Stimulated activated memory B cell treated with anti-CD40 and anti-IgM and Interleukin-4, amounts not matched to agents 10 μg/mL and 1 μg/mL and 100 μg/mL, for 72 hours (primary cell): ENCODE measurements at regions not wholly inside any gene's neighbourhood (a gene's known extent, or its start where the extent isn't known, plus 50 kb on each side); places are given as distances from the start of the nearest gene placed in this dataset.
"Not testable (repeated sequence)": the region's sequence is repeated elsewhere in the genome, so short reads cannot be mapped to it uniquely, and the experiment has no call there.

Experiments used
- ATAC-seq: fragments of 150-1000 bp; cut with Tn5 transposase; 2 replicates; pipeline ENCODE4 v1.10.0; 2021
- H3K27ac Mint-ChIP-seq: one replicate; pipeline ENCODE4 v1.8.0; 2022; ENCODE audit warnings: mild to moderate bottlenecking, mixed read lengths
- H3K27me3 Mint-ChIP-seq: one replicate; pipeline ENCODE4 v1.8.0; 2022; ENCODE audit warnings: mixed read lengths
- H3K36me3 Mint-ChIP-seq: one replicate; pipeline ENCODE4 v1.8.0; 2022; ENCODE audit warnings: mixed read lengths
- H3K4me1 Mint-ChIP-seq: one replicate; pipeline ENCODE4 v1.8.0; 2022; ENCODE audit warnings: mixed read lengths
- H3K4me3 Mint-ChIP-seq: one replicate; pipeline ENCODE4 v1.8.0; 2022; ENCODE audit warnings: mild to moderate bottlenecking, moderate library complexity, mixed read lengths
- H3K9me3 Mint-ChIP-seq: one replicate; pipeline ENCODE4 v1.8.0; 2022; ENCODE audit warnings: mixed read lengths

DNA sequence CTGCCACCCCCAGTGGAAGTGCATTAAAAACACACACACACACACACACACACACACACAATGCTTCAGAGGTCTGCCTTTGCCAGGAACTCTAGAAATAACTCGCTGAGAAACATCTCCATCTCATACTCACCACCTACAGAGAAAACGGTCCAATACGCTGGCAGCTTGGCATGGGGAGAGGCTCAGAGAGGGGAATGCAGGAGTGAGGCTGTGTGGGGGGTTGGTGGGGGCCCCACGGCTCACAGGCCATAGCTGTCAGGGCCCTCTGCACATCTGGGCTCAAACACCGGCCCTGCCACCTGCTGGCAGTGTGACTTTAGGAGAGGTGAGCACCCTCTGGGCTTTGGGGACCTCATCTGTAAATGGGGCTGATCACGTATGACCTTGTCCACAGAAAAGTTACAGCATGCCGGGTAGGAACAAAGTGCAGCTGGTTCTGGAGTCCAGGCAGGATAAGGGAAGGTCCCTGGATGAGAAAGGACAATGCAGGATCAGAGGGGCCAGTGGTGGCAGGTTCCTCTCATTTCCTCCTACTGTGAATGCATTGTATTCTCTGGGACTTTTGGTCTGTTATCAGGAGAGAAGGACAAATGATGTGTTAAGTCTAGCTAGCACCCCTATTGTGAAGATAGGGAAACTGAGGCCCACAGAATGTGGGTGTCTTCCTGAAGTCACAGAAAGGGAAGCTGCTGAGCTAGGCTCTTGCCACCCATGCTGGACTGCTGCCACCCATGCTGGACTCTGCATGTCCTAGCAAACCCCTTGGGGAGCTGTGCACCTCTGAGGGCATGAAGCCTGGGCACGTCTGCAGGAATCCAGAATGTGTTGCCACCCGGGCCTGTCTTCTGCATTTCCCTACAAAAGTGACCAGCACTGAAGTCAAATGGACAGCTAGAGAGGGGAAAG is 404.6 kb downstream of the RPS24 start:
- H3K4me3 Mint-ChIP-seq, result no peak overlapping the region
- H3K9me3 Mint-ChIP-seq, result no peaks in the 10 kb centered on the region
- no peaks in the 10 kb centered on the region for H3K4me1 Mint-ChIP-seq
- no peak for ATAC-seq
- no peak overlapping the region for H3K27ac Mint-ChIP-seq
- H3K27me3 Mint-ChIP-seq, result peaks cover 36% of the 10 kb centered on the region
- H3K36me3 Mint-ChIP-seq, result no peaks in the 10 kb centered on the region

- H3K9me3 Mint-ChIP-seq, result no peaks in the 10 kb centered on the region
- peaks cover 35% of the 10 kb centered on the region for H3K27me3 Mint-ChIP-seq
- H3K27ac Mint-ChIP-seq, result no peak overlapping the region
- H3K4me1 Mint-ChIP-seq, result no peaks in the 10 kb centered on the region
- no peak overlapping the region for H3K4me3 Mint-ChIP-seq
- H3K36me3 Mint-ChIP-seq, result no peaks in the 10 kb centered on the region
- ATAC-seq, result no peak
These were observed 405.5 kb downstream of the RPS24 start for GRCh38 chr10:78438907-78439809.

DNA sequence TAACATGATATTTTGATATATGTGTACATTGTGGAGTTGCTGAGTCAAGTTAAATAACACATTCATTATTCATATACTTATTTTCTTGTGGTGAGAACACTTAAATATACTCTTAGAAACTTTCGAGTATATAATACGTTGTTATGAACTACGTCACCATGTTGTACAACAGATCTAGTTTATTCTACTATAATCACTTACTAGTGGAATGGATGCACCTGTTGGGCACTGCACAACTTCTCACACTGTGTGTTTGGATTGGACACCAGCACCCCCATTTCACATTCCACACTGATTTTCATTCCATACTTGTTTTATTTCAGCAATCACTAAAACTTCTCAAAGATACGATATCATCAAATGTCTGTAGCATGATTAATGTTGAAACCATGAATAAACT is 407.3 kb downstream of the RPS24 start:
- ATAC-seq, result no peak
- Mint-ChIP-seq H3K27ac (no peak overlapping the region), H3K4me1 (no peaks in the 10 kb centered on the region), H3K27me3 (peaks cover 34% of the 10 kb centered on the region), H3K36me3 (no peaks in the 10 kb centered on the region), H3K9me3 (no peaks in the 10 kb centered on the region), H3K4me3 (no peak overlapping the region)

DNA sequence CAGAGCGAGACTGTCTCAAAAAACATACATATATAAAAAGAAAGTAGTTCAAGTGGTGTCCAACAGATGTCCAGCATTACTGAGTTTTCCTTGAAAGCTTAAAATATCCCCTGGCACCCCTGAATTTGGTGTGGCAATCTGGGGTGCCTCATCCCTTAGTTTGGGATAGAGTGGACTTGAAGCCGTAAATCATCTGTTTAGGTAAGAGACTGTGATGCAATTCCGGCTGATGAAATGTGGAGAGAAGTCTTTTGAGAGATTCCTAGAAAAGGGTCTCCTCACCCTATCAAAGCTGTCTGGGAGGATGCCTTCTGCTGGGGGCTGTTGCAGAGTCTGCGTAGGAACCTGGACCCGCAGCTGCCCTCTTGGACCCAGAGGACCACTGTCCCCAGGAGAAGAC is 408.0 kb downstream of the RPS24 start:
- no peak for ATAC-seq
- peaks cover 30% of the 10 kb centered on the region for H3K27me3 Mint-ChIP-seq
- no peaks in the 10 kb centered on the region for H3K4me1 Mint-ChIP-seq
- H3K4me3 Mint-ChIP-seq, result no peak overlapping the region
- H3K27ac Mint-ChIP-seq, result no peak overlapping the region
- no peaks in the 10 kb centered on the region for H3K36me3 Mint-ChIP-seq
- H3K9me3 Mint-ChIP-seq, result no peaks in the 10 kb centered on the region

DNA sequence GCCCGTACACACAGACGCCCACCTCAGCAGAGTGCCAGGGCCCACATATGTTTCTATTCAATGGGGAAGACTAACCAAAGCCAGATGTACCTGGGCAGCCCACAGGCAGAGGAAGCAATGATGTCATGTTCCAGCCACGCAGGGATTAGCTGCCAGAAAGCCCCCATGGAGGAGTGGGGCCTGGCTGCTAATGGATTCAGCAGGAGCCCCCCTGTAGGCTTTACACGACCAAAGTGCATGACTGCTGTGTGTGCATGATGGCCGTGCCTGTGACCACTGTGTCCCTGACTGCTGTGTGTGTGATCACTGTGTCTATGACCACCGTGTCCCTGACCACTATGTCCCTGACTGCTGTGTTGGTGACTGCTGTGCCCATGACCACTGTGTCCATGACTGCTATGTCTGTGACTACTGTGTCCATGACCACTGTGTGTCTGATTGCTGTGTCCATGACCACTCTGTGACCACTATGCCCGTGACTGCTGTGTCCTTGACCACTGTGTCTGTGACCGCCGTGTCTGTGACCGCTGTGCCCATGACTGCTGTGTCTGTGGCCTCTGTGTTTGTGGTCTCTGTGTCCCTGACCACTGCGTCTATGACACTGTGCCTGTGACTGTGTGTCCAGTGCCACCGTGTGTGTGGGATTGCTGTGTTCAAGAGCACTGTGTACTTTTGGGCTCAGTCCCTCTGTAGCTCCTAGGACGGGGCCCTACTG is 409.3 kb downstream of the RPS24 start:
- ATAC-seq, result no peak
- H3K4me1 Mint-ChIP-seq, result no peaks in the 10 kb centered on the region

DNA sequence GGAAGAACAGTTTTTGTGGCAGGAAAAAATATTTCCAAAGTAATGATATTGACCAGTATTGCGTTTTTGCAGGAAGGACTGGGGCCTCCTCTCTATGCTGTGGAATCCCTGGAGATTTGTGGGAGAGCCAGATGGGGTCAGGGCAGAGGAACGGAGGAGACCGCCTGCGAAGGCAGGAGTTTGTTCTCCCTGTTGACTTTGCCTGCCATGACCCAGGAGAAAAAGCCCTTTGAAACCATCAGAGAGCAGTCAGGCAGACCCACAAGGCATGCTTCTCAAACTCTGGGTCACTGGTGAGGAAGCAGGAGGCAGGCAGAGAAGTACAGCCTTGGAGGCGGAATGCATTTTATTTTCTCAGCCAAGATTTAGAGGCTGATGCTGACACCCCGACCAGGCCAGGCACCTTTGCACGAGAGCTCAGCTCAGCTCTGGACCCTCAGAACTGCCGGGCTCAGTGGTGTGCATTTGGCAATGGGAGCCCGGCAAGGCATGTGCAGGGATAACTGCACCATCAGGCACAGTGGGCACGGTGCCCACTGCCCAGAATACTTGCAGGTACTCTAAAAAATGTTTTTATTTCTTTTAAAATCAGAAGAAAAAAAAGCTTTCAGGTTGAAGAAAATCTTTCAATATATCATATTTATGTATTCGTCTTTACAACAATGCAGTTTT is 410.4 kb downstream of the RPS24 start:
- Mint-ChIP-seq H3K27ac (no peak overlapping the region), H3K27me3 (peaks cover 17% of the 10 kb centered on the region), H3K4me1 (no peaks in the 10 kb centered on the region), H3K9me3 (no peaks in the 10 kb centered on the region), H3K36me3 (no peaks in the 10 kb centered on the region), H3K4me3 (no peak overlapping the region)
- ATAC-seq, result no peak

More for the DNA sequence above, 409.3 kb downstream of the RPS24 start:
- H3K9me3 Mint-ChIP-seq, result no peaks in the 10 kb centered on the region
- no peak overlapping the region for H3K4me3 Mint-ChIP-seq
- H3K36me3 Mint-ChIP-seq, result no peaks in the 10 kb centered on the region
- H3K27ac Mint-ChIP-seq, result no peak overlapping the region
- H3K27me3 Mint-ChIP-seq, result peaks cover 17% of the 10 kb centered on the region

- H3K9me3 Mint-ChIP-seq, H3K4me3 Mint-ChIP-seq, H3K27ac Mint-ChIP-seq, H3K36me3 Mint-ChIP-seq, ATAC-seq, H3K4me1 Mint-ChIP-seq: not testable (repeated sequence)
- H3K27me3 Mint-ChIP-seq, result peaks cover 17% of the 10 kb centered on the region
These were observed 411.1 kb downstream of the RPS24 start for GRCh38 chr10:78444741-78445140.

DNA sequence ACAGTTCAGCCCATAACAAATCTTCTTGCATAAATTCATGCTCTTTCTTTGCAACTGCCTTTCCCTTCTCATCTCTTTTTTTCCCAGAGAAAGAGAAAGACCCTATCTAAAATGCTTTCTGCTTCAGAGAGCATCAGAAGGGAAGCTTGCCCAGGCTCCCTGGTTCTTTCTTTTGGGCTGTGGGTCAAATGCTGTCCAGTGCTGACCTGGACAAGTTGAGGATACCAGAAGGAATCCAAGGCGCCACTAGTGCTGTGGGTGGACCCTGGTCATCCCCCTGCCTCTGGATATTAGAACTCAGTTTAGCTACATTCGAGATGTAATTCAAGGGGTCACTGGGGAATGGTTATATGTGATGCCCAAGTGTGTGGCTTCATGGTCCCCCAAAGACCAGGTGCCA is 411.6 kb downstream of the RPS24 start:
- Mint-ChIP-seq H3K4me3 (no peak overlapping the region), H3K36me3 (no peaks in the 10 kb centered on the region), H3K4me1 (no peaks in the 10 kb centered on the region), H3K27me3 (peaks cover 17% of the 10 kb centered on the region), H3K9me3 (no peaks in the 10 kb centered on the region), H3K27ac (no peak overlapping the region)
- ATAC-seq, result no peak

GRCh38 chr10:78448470-78448869 is 414.8 kb downstream of the RPS24 start:
- Mint-ChIP-seq H3K9me3 (no peaks in the 10 kb centered on the region), H3K4me1 (no peaks in the 10 kb centered on the region), H3K27me3 (peaks cover 13% of the 10 kb centered on the region), H3K4me3 (no peak overlapping the region), H3K36me3 (no peaks in the 10 kb centered on the region), H3K27ac (no peak overlapping the region)
- ATAC-seq, result no peak

DNA sequence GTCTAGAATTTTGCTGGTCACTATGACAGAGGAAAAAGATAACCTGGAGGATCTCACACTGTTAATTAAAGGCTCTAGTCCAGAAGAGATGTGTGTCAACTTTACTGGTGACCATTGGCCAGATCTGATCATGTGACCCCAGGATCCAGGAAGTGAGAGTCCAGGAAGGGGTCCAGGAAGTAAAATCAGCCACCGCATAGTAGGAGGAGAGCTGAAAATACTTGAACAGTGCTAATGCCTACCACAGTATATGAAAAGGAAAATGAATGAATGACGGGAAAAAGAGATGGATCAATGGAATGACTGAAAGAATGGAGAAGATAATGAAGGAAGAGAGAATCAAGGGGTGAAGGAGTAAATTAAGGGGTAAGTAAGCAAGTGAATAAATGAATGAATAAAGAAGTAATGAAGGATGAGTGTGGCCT is 415.3 kb downstream of the RPS24 start:
- Mint-ChIP-seq H3K27me3 (peaks cover 8% of the 10 kb centered on the region), H3K4me1 (no peaks in the 10 kb centered on the region), H3K36me3 (no peaks in the 10 kb centered on the region), H3K4me3 (no peak overlapping the region), H3K9me3 (no peaks in the 10 kb centered on the region), H3K27ac (no peak overlapping the region)
- no peak for ATAC-seq

- Mint-ChIP-seq H3K36me3 (no peaks in the 10 kb centered on the region), H3K4me1 (no peaks in the 10 kb centered on the region), H3K27me3 (peaks cover 8% of the 10 kb centered on the region), H3K4me3 (no peak overlapping the region), H3K9me3 (no peaks in the 10 kb centered on the region), H3K27ac (no peak overlapping the region)
- ATAC-seq, result no peak
These were observed 415.9 kb downstream of the RPS24 start for GRCh38 chr10:78449554-78449953.

DNA sequence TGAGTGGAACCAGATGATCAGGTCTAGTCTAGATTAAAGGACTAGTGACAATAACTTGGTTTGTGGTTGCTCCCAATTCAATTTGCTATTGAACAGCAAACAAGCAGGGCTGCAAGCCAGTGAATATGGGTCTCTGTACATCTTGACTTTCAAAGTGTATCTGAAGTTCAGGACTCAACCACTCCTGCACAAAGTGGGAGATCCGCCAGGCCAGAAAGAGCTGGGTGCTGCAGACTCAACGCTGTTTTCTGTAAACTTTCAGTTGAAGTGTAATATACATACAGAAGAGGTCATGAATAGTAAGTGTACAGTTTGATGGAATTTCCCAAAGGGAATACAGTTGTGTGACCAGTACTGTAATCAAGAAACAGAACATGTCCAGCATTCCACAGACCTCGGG is 416.6 kb downstream of the RPS24 start:
- Mint-ChIP-seq H3K9me3 (no peaks in the 10 kb centered on the region), H3K4me1 (no peaks in the 10 kb centered on the region), H3K4me3 (no peak overlapping the region), H3K36me3 (no peaks in the 10 kb centered on the region), H3K27me3 (peaks cover 8% of the 10 kb centered on the region), H3K27ac (no peak overlapping the region)
- no peak for ATAC-seq

DNA sequence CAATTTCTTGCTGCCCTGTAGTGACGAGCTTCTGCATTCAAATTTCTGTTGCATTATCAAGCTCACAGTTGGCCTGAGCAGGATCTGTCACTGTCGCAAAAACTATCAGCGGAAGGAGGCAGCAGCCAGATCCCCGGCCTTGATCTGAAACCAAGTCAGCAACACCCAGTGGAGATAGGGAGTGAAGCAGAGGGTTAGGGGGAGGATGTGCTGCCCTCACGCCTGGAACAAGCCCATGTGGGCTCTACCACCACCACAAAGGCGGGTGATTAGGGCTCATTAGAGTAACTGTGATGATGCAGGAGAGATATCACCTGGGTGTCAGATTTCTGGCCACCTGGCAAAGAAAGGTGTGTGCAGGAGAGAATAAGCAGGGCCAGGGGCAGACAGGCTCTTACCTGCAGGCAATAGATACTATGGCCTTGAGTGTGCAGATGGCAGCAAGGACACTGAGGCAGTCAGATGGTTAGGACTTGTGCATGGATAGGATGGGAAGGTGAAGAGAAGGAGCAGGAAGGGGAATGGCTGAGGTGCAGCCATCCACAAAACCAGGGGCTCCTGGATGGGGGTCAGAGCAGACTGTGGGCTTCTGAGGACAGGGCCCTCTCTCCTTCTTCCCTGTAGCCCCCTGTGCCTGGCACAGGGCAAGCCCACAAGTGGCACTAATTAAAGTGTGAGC is 417.3 kb downstream of the RPS24 start:
- Mint-ChIP-seq H3K36me3 (no peaks in the 10 kb centered on the region), H3K27me3 (peaks cover 10% of the 10 kb centered on the region), H3K4me3 (no peak overlapping the region), H3K27ac (no peak overlapping the region), H3K9me3 (no peaks in the 10 kb centered on the region), H3K4me1 (no peaks in the 10 kb centered on the region)
- no peak for ATAC-seq

DNA sequence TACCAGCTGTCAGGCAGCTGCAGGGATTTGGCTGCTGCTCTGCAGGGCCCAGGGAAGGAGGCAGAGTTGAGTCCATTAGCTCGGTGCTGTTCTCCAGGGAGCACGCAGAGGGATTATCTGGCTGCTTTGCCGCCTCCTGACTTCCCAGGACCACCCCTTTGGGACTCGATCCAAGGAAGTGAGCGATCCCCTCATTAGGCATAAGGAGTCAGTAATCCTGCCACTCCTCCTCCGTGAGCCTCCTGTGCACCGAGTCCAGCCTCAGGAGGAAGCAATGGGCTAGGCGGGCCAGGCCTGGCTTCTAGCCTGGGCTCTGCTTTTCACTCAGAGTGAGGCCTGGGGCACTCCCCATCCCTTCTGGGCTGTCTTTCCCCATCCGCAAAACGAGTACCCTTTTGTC is 417.9 kb downstream of the RPS24 start:
- ATAC-seq, result peak; percentile 3
- peaks cover 12% of the 10 kb centered on the region for H3K27me3 Mint-ChIP-seq
- H3K9me3 Mint-ChIP-seq, result no peaks in the 10 kb centered on the region
- no peak overlapping the region for H3K4me3 Mint-ChIP-seq
- no peak overlapping the region for H3K27ac Mint-ChIP-seq
- H3K36me3 Mint-ChIP-seq, result no peaks in the 10 kb centered on the region
- no peaks in the 10 kb centered on the region for H3K4me1 Mint-ChIP-seq
